ENCODE measurements at regions not wholly inside any gene's neighbourhood (a gene's known extent, or its start where the extent isn't known, plus 50 kb on each side); places are given as distances from the start of the nearest gene placed in this dataset.

DNA sequence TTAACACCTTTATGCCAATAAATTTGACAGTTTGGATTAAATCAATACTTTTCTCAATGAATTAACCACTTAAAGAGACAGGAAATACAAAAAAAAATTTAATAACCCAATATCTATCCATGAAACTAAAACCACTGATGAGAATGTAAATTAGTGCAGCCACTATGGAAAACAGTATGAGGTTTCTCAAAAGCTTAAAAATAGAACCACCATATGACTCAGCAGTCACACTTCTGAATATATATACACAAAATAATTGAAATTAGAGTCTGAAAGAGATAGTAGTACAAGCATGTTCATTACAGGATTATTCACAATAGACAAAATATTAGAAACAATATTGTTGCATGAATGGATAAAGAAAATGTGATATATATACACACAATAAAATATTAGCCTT lies 382.1 kb upstream of the SETBP1 start:
- Histone ChIP-seq H3K9ac (ENCODE audit: insufficient read depth in 1 of 2, low read length in 2 of 2) (no peak overlapping the region), H3K36me3 (ENCODE audit: control insufficient read depth in 4 of 4, insufficient read depth in 4 of 4, low read length in 4 of 4) (no peaks in the 10 kb centered on the region), H3K4me1 (ENCODE audit: control insufficient read depth in 5 of 5, insufficient read depth in 5 of 5, low read length in 5 of 5) (no peaks in the 10 kb centered on the region), H3K27me3 (ENCODE audit: control insufficient read depth in 3 of 3, insufficient read depth in 3 of 3, low read length in 2 of 3) (no peaks in the 10 kb centered on the region), H3K4me3 (no peak overlapping the region), H3K27ac (ENCODE audit: low read depth in 1 of 2, low read length in 1 of 2) (no peak overlapping the region), H3K9me3 (ENCODE audit: control insufficient read depth in 4 of 4, insufficient read depth in 3 of 4, low read length in 3 of 4) (peaks cover 0 to 3% (median 0%) of the 10 kb centered on the region in 4 donors)
- no peak for TF ChIP-seq CTCF (IDR thresholded peaks at IDR 0.05; ENCODE audit: control extremely low read depth, extremely low read depth)
- DNase-seq (no peak), ATAC-seq (ENCODE audit: insufficient read depth, low FRiP score) (no peak)

- no peak for TF ChIP-seq CTCF (IDR thresholded peaks at IDR 0.05; ENCODE audit: control extremely low read depth, extremely low read depth)
- DNase-seq (no peak), ATAC-seq (ENCODE audit: insufficient read depth, low FRiP score) (no peak)
- Histone ChIP-seq H3K27ac (ENCODE audit: low read depth in 1 of 2, low read length in 1 of 2) (no peak overlapping the region), H3K9me3 (ENCODE audit: control insufficient read depth in 4 of 4, insufficient read depth in 3 of 4, low read length in 3 of 4) (peaks cover 0 to 3% (median 0%) of the 10 kb centered on the region in 4 donors), H3K4me1 (ENCODE audit: control insufficient read depth in 5 of 5, insufficient read depth in 5 of 5, low read length in 5 of 5) (no peaks in the 10 kb centered on the region), H3K4me3 (no peak overlapping the region), H3K9ac (ENCODE audit: insufficient read depth in 1 of 2, low read length in 2 of 2) (no peak overlapping the region), H3K27me3 (ENCODE audit: control insufficient read depth in 3 of 3, insufficient read depth in 3 of 3, low read length in 2 of 3) (no peaks in the 10 kb centered on the region), H3K36me3 (ENCODE audit: control insufficient read depth in 4 of 4, insufficient read depth in 4 of 4, low read length in 4 of 4) (no peaks in the 10 kb centered on the region)
- 80 to 82% methylated on average over 2 of the region's 2 CpGs for WGBS, 2 donors
Measured at GRCh38 chr18:44309185-44309584, 371.5 kb upstream of the SETBP1 start.

DNA sequence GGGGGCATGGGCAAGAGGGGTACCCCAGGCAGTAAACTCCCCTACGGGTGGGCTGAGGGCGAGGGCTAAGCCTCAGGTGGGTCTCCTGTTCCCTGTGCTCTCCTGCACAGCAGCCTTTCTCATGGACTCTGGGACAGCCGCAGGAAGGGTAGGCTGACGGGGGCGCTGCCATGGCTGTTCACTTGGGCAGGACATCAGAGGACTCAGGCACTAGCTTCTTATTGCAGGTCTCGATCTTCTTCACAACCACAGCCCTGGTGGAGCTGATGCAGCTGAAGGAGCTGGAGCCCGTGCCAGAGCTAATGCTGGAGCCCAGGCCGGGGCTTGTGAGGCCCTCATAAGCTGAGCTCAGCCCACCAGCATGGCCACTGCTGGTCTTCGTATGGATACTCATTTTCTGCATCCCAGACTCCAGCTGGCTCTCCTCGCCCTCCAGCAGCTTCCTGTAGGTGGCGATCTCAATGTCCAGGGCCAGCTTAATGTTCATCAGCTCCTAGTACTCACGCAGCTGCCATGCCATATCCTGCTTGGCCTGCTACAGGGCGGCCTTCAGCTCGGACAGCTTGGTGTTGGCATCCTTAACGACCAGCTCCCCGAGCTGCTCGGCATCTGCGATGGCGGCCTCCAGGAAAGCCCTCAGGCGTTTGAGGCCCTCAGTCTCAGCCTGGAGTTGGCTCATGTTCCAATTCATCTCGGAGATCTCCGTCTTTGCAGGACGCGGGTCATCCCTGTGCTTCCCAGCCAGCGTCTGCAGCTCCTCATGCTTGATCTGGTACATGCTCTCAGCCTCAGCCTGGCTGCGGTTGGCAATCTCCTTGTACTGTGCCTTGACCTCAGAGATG lies 359.8 kb upstream of the SETBP1 start:
- ATAC-seq (ENCODE audit: insufficient read depth, low FRiP score) (no peak), DNase-seq (no peak)
- Histone ChIP-seq H3K9ac (ENCODE audit: insufficient read depth in 1 of 2, low read length in 2 of 2) (no peak overlapping the region), H3K36me3 (ENCODE audit: control insufficient read depth in 4 of 4, insufficient read depth in 4 of 4, low read length in 4 of 4) (no peaks in the 10 kb centered on the region), H3K9me3 (ENCODE audit: control insufficient read depth in 4 of 4, insufficient read depth in 3 of 4, low read length in 3 of 4) (no peaks in the 10 kb centered on the region), H3K27ac (ENCODE audit: low read depth in 1 of 2, low read length in 1 of 2) (no peak overlapping the region), H3K4me1 (ENCODE audit: control insufficient read depth in 5 of 5, insufficient read depth in 5 of 5, low read length in 5 of 5) (peaks cover 0 to 5% (median 0%) of the 10 kb centered on the region in 5 donors), H3K27me3 (ENCODE audit: control insufficient read depth in 3 of 3, insufficient read depth in 3 of 3, low read length in 2 of 3) (no peaks in the 10 kb centered on the region), H3K4me3 (no peak overlapping the region)
- 94 to 96% methylated on average over 26 of the region's 26 CpGs for WGBS, 2 donors
- TF ChIP-seq CTCF (IDR thresholded peaks at IDR 0.05; ENCODE audit: control extremely low read depth, extremely low read depth): no peak

Measured in lung (tissue), 11 donors.